ENCODE measurements at regions not wholly inside any gene's neighbourhood (a gene's known extent, or its start where the extent isn't known, plus 50 kb on each side); places are given as distances from the start of the nearest gene placed in this dataset.

DNA sequence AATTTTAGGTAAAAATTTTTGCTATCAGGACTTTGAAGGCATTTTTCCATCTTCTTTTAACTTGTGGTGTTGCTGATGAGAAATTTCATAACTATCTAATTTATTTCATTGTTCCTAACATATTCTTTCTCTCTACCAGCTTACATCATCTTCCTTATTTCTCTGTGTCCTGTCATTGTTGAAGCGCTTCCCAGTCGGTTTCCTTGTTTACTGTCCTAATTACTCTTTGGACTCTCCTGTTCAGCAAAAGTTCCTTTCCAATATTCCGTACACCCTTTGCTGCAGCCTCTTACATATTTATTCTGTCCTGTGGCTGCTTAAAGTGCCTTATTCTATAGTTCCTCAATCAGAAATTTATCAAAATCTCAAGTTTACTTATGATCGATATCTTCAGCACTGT lies 609.0 kb upstream of the FZD8 start:
- TF ChIP-seq, protein P1, sequence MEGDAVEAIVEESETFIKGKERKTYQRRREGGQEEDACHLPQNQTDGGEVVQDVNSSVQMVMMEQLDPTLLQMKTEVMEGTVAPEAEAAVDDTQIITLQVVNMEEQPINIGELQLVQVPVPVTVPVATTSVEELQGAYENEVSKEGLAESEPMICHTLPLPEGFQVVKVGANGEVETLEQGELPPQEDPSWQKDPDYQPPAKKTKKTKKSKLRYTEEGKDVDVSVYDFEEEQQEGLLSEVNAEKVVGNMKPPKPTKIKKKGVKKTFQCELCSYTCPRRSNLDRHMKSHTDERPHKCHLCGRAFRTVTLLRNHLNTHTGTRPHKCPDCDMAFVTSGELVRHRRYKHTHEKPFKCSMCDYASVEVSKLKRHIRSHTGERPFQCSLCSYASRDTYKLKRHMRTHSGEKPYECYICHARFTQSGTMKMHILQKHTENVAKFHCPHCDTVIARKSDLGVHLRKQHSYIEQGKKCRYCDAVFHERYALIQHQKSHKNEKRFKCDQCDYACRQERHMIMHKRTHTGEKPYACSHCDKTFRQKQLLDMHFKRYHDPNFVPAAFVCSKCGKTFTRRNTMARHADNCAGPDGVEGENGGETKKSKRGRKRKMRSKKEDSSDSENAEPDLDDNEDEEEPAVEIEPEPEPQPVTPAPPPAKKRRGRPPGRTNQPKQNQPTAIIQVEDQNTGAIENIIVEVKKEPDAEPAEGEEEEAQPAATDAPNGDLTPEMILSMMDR (IDR thresholded peaks at IDR 0.05) = no peak
- TF ChIP-seq POLR2A (IDR thresholded peaks at IDR 0.05) (no peak), EP300 (IDR thresholded peaks at IDR 0.05) (no peak)
